Lower lobe of right lung (tissue), 2 donors: ENCODE measurements at regions not wholly inside any gene's neighbourhood (a gene's known extent, or its start where the extent isn't known, plus 50 kb on each side); places are given as distances from the start of the nearest gene placed in this dataset.

Source experiments
- ATAC-seq, 2 donors: fragments of 200-7000 bp; cut with Tn5 transposase; one replicate each; pipeline ENCODE4 v1.9.1; 2020 to 2022; ENCODE audit warnings: mild to moderate bottlenecking in 2 of 2, moderate library complexity in 2 of 2
- DNase-seq: peaks from one replicate; pipeline ENCODE4 v3.0.0-alpha.2; 2020
- H3K27ac ChIP-seq: fragments of 200-600 bp; one replicate; pipeline ENCODE4 v1.8.0; 2022
- H3K27me3 ChIP-seq: fragments of 200-600 bp; one replicate; pipeline ENCODE4 v1.8.0; 2022; ENCODE audit warnings: low read depth
- H3K36me3 ChIP-seq: fragments of 200-600 bp; one replicate; pipeline ENCODE4 v1.8.0; 2022; ENCODE audit warnings: mild to moderate bottlenecking
- H3K4me1 ChIP-seq: fragments of 200-600 bp; one replicate; pipeline ENCODE4 v1.8.0; 2022
- H3K4me3 ChIP-seq: fragments of 200-600 bp; one replicate; pipeline ENCODE4 v1.8.0; 2022; ENCODE audit warnings: mild to moderate bottlenecking
- H3K9me3 ChIP-seq: fragments of 200-600 bp; one replicate; pipeline ENCODE4 v1.8.0; 2022
- CTCF ChIP-seq: fragments of 200-600 bp; IDR thresholded peaks from one replicate; pipeline ENCODE4 v1.8.0; 2022; ENCODE audit warnings: antibody characterized with exemption, mild to moderate bottlenecking
- intact Hi-C: fragments of 100-400 bp; cut with DNase I; formaldehyde crosslinking; loops from one replicate; pipeline ENCODE4 v1.11.0; 2022
- donor health status: DM: no; HTN: yes; CAD: no; lungs with severe emphysema.

GRCh38 chr1:69494221-69494620, 73.5 kb upstream of the LRRC7 start:
- Histone ChIP-seq H3K9me3 (no peaks in the 10 kb centered on the region), H3K27ac (no peak overlapping the region)

GRCh38 chr1:69497441-69498221, 70.1 kb upstream of the LRRC7 start:
- Histone ChIP-seq H3K36me3 (no peaks in the 10 kb centered on the region), H3K9me3 (no peaks in the 10 kb centered on the region), H3K4me3 (no peak overlapping the region), H3K4me1 (no peaks in the 10 kb centered on the region), H3K27me3 (no peaks in the 10 kb centered on the region), H3K27ac (no peak overlapping the region)
- no peak for DNase-seq
- intact Hi-C loops, result no loop called here
- ATAC-seq, result no peak
- no peak for TF ChIP-seq CTCF

More at GRCh38 chr1:69494221-69494620, 73.5 kb upstream of the LRRC7 start:
- no peak for TF ChIP-seq CTCF
- no peak overlapping the region for H3K4me3 ChIP-seq
- H3K27me3 ChIP-seq, result no peaks in the 10 kb centered on the region
- H3K36me3 ChIP-seq, result no peaks in the 10 kb centered on the region
- intact Hi-C loops, result no loop called here
- H3K4me1 ChIP-seq, result no peaks in the 10 kb centered on the region
- ATAC-seq (no peak), DNase-seq (no peak)

- Histone ChIP-seq H3K36me3 (no peaks in the 10 kb centered on the region), H3K4me1 (no peaks in the 10 kb centered on the region), H3K4me3 (no peak overlapping the region), H3K27me3 (no peaks in the 10 kb centered on the region), H3K27ac (no peak overlapping the region), H3K9me3 (no peaks in the 10 kb centered on the region)
- ATAC-seq, result no peak
- intact Hi-C loops, result no loop called here
- no peak for TF ChIP-seq CTCF
- DNase-seq, result no peak
These were observed 69.0 kb upstream of the LRRC7 start for GRCh38 chr1:69498711-69499110.

GRCh38 chr1:69499203-69499803, 68.4 kb upstream of the LRRC7 start:
- no peak for TF ChIP-seq CTCF
- Histone ChIP-seq H3K27me3 (no peaks in the 10 kb centered on the region), H3K4me1 (no peaks in the 10 kb centered on the region), H3K4me3 (no peak overlapping the region), H3K9me3 (no peaks in the 10 kb centered on the region), H3K36me3 (no peaks in the 10 kb centered on the region), H3K27ac (no peak overlapping the region)
- ATAC-seq (no peak), DNase-seq (no peak)
- intact Hi-C loops, result no loop called here

GRCh38 chr1:69502991-69503390, 64.7 kb upstream of the LRRC7 start:
- Histone ChIP-seq H3K36me3 (no peaks in the 10 kb centered on the region), H3K4me3 (no peak overlapping the region), H3K27ac (no peak overlapping the region), H3K9me3 (no peaks in the 10 kb centered on the region), H3K27me3 (no peaks in the 10 kb centered on the region), H3K4me1 (no peaks in the 10 kb centered on the region)
- no peak for DNase-seq
- no peak for TF ChIP-seq CTCF
- ATAC-seq, result no peak
- intact Hi-C loops, result no loop called here
